H1 (cell line): ENCODE measurements at regions not wholly inside any gene's neighbourhood (a gene's known extent, or its start where the extent isn't known, plus 50 kb on each side); places are given as distances from the start of the nearest gene placed in this dataset.

Experiments
- CTCF ChIA-PET: fragments of 300-600 bp; sonication (Branson Sonifier 250); formaldehyde crosslinking; loops from one replicate; lab custom pipeline; 2021; ENCODE audit not compliant: partially characterized antibody; lab: Charles Lee
- POLR2A ChIA-PET: fragments of 300-600 bp; sonication (Branson Sonifier 250); formaldehyde crosslinking; loops from one replicate; lab custom pipeline; 2021; ENCODE audit warnings: inconsistent platforms; ENCODE audit not compliant: partially characterized antibody; lab: Charles Lee
- DNase-seq, 2 experiments: peaks; one replicate each; pipeline versions ENCODE4 v3.0.0 to v3.0.0-alpha.2; 2010 to 2022; ENCODE audit warnings: low spot score in 2 of 2, low read depth in 1 of 2, mixed read lengths in 1 of 2
- FAIRE-seq: peaks from 2 replicates; lab custom pipeline; 2011; peaks lifted over from hg19 to GRCh38; lab: Jason Lieb, UNC
- H2AFZ ChIP-seq: 2 replicates; pipeline ENCODE4 v1.8.1; 2012; ENCODE audit warnings: low read length, inconsistent platforms
- H2AK5ac ChIP-seq: 2 replicates; pipeline ENCODE4 v1.6.1; 2013; ENCODE audit warnings: low read depth, low read length
- H2BK120ac ChIP-seq: replicated peaks from 2 replicates; pipeline ENCODE3; 2013; ENCODE audit warnings: low read depth, low read length, inconsistent platforms
- H2BK12ac ChIP-seq: 2 replicates; pipeline ENCODE4 v1.6.1; 2013; ENCODE audit warnings: low read depth, low read length
- H2BK15ac ChIP-seq: 2 replicates; pipeline ENCODE4 v1.6.1; 2013; ENCODE audit warnings: low read length
- H2BK20ac ChIP-seq: 2 replicates; pipeline ENCODE4 v1.6.1; 2013; ENCODE audit warnings: low read length
- H2BK5ac ChIP-seq: 2 replicates; pipeline ENCODE4 v1.6.1; 2013; ENCODE audit warnings: low read depth, low read length
- H3K14ac ChIP-seq: 2 replicates; pipeline ENCODE4 v1.6.1; 2013; ENCODE audit warnings: inconsistent platforms; ENCODE audit not compliant: insufficient read length
- H3K18ac ChIP-seq: 2 replicates; pipeline ENCODE4 v1.6.1; 2013; ENCODE audit warnings: low read length; ENCODE audit errors: extremely low read depth
- H3K23ac ChIP-seq: 2 replicates; pipeline ENCODE4 v1.6.1; 2013; ENCODE audit warnings: inconsistent platforms; ENCODE audit not compliant: insufficient read length
- H3K23me2 ChIP-seq: 2 replicates; pipeline ENCODE4 v1.6.1; 2013; ENCODE audit warnings: low read depth, low read length
- H3K27ac ChIP-seq: 2 replicates; pipeline ENCODE4 v1.6.1; 2011; ENCODE audit warnings: low read depth, low read length, inconsistent platforms
- H3K27me3 ChIP-seq, 4 experiments: replicated peaks in 1 of 4; 1 replicate in 1 of 4; 2 replicates in 3 of 4; pipeline versions ENCODE4 v1.6.1 to v1.8.1; 2011 to 2013; ENCODE audit warnings: low read length in 3 of 4, mild to moderate bottlenecking in 3 of 4, inconsistent platforms in 2 of 4, mixed read lengths in 2 of 4, moderate library complexity in 1 of 4; ENCODE audit not compliant: control insufficient read depth in 3 of 4, insufficient read depth in 3 of 4; ENCODE audit errors: extremely low read depth in 1 of 4
- H3K36me3 ChIP-seq, 4 experiments: 2 replicates each; pipeline versions ENCODE4 v1.6.1 to v1.8.1; 2011 to 2013; ENCODE audit warnings: mild to moderate bottlenecking in 4 of 4, low read length in 3 of 4, moderate library complexity in 2 of 4, control low read depth in 1 of 4, inconsistent platforms in 1 of 4; ENCODE audit not compliant: insufficient read depth in 4 of 4, control insufficient read depth in 2 of 4
- H3K4ac ChIP-seq: replicated peaks from 2 replicates; pipeline ENCODE3; 2013; ENCODE audit warnings: low read length, low read depth, mixed read lengths, inconsistent platforms; ENCODE audit not compliant: insufficient read length
- H3K4me1 ChIP-seq, 4 experiments: replicated peaks in 1 of 4; 1 replicate in 1 of 4; 2 replicates in 3 of 4; pipeline versions ENCODE4 v1.6.1 to v1.8.1; 2011 to 2013; ENCODE audit warnings: low read length in 3 of 4, inconsistent platforms in 2 of 4, mixed read lengths in 1 of 4; ENCODE audit not compliant: insufficient read depth in 4 of 4, control insufficient read depth in 3 of 4
- H3K4me2 ChIP-seq, 2 experiments: 2 replicates each; pipeline versions ENCODE4 v1.6.1 to v1.8.1; 2011 to 2013; ENCODE audit warnings: low read depth in 2 of 2, low read length in 2 of 2, control low read depth in 1 of 2, inconsistent platforms in 1 of 2, mild to moderate bottlenecking in 1 of 2; ENCODE audit not compliant: insufficient read depth in 1 of 2
- H3K4me3 ChIP-seq, 4 experiments: fragments of 200-600, 300-600 bp in 1 of 4; sonication (generic), shearing (Covaris generic), sonication (Bioruptor Twin) in 1 of 4; 2 replicates each; pipeline versions ENCODE4 v1.5.1 to v1.8.1; 2011 to 2016; ENCODE audit warnings: low read length in 4 of 4, low read depth in 3 of 4, control low read depth in 2 of 4, inconsistent platforms in 2 of 4, mild to moderate bottlenecking in 2 of 4, mixed read lengths in 1 of 4, moderate library complexity in 1 of 4; ENCODE audit not compliant: insufficient read depth in 2 of 4; ENCODE audit errors: extremely low read depth in 1 of 4
- H3K56ac ChIP-seq: replicated peaks from 2 replicates; pipeline ENCODE3; 2013; ENCODE audit warnings: low read depth, mild to moderate bottlenecking, mixed read lengths, low read length, inconsistent platforms; ENCODE audit not compliant: insufficient read length
- H3K79me1 ChIP-seq: 2 replicates; pipeline ENCODE4 v1.6.1; 2013; ENCODE audit warnings: low read depth, low read length, control low read depth
- H3K79me2 ChIP-seq, 2 experiments: 2 replicates each; pipeline versions ENCODE4 v1.6.1 to v1.8.1; 2012 to 2013; ENCODE audit warnings: low read length in 2 of 2, mild to moderate bottlenecking in 2 of 2, inconsistent platforms in 1 of 2; ENCODE audit not compliant: insufficient read depth in 2 of 2, control insufficient read depth in 1 of 2
- H3K9ac ChIP-seq, 4 experiments: replicated peaks in 1 of 4; 1 replicate in 1 of 4; 2 replicates in 3 of 4; pipeline versions ENCODE4 v1.6.1 to v1.8.1; 2011 to 2013; ENCODE audit warnings: low read depth in 3 of 4, low read length in 3 of 4, control low read depth in 2 of 4, mild to moderate bottlenecking in 2 of 4, moderate library complexity in 2 of 4, inconsistent platforms in 1 of 4; ENCODE audit errors: extremely low read depth in 1 of 4
- H3K9me3 ChIP-seq, 2 experiments: 2 replicates each; pipeline versions ENCODE4 v1.6.1 to v1.8.1; 2012 to 2013; ENCODE audit warnings: mild to moderate bottlenecking in 2 of 2, moderate library complexity in 2 of 2, control low read depth in 1 of 2, inconsistent platforms in 1 of 2, low read depth in 1 of 2, low read length in 1 of 2, mixed read lengths in 1 of 2; ENCODE audit not compliant: insufficient read depth in 2 of 2
- H4K20me1 ChIP-seq, 2 experiments: replicated peaks in 1 of 2; 2 replicates each; pipeline versions ENCODE3 to v1.8.1; 2011 to 2013; ENCODE audit warnings: inconsistent platforms in 2 of 2, low read length in 2 of 2, mild to moderate bottlenecking in 1 of 2; ENCODE audit not compliant: insufficient read depth in 2 of 2, control insufficient read depth in 1 of 2
- H4K5ac ChIP-seq: 2 replicates; pipeline ENCODE4 v1.6.1; 2013; ENCODE audit warnings: low read length, low read depth, mixed read lengths, inconsistent platforms; ENCODE audit not compliant: insufficient read length
- H4K8ac ChIP-seq: 2 replicates; pipeline ENCODE4 v1.8.0; 2013; ENCODE audit warnings: mild to moderate bottlenecking, moderate library complexity, low read length, inconsistent platforms; ENCODE audit not compliant: insufficient read depth; ENCODE audit errors: extremely low read depth
- H4K91ac ChIP-seq: replicated peaks from 2 replicates; pipeline ENCODE3; 2013; ENCODE audit warnings: low read length, mixed read lengths, inconsistent platforms; ENCODE audit not compliant: insufficient read length
- SIRT6 ChIP-seq: IDR thresholded peaks from one replicate; pipeline ENCODE4 v1.7.1; 2012; ENCODE audit warnings: low read length, inconsistent platforms
- WGBS, 2 experiments: shearing (Covaris generic) in 1 of 2; methylation state at CpG; one replicate each; pipeline versions ENCODE4 v1.1.6 to v1.1.7; 2013 to 2015; ENCODE audit warnings: low lambda C conversion rate in 2 of 2, mixed read lengths in 2 of 2, inconsistent platforms in 1 of 2, low coverage in 1 of 2, missing lambda C conversion rate in 1 of 2; ENCODE audit not compliant: insufficient replicate concordance in 2 of 2, insufficient coverage in 1 of 2, insufficient read length in 1 of 2; ENCODE audit errors: extremely low coverage in 1 of 2, missing lambda C conversion rate in 1 of 2; 5-methylcytosine and 5-hydroxymethylcytosine counted together

GRCh38 chr4:58611012-58611411 is 1500.8 kb upstream of the IGFBP7 start:
- Histone ChIP-seq H3K23me2 (no peaks in the 10 kb centered on the region), H3K9me3 (no peaks in the 10 kb centered on the region), H3K18ac (no peak overlapping the region), H2BK120ac (no peak overlapping the region), H3K27me3 (no peaks in the 10 kb centered on the region), H2BK12ac (no peak overlapping the region), H3K23ac (no peak overlapping the region), H2BK5ac (no peak overlapping the region), H3K9ac (no peak overlapping the region), H3K4me3 (no peak overlapping the region), H3K4me1 (no peaks in the 10 kb centered on the region), H4K8ac (no peak overlapping the region), H2BK15ac (no peak overlapping the region), H3K4me2 (no peak overlapping the region), H4K20me1 (no peaks in the 10 kb centered on the region), H3K36me3 (no peaks in the 10 kb centered on the region), H3K14ac (no peak overlapping the region), H2AFZ (no peak overlapping the region), H3K79me1 (no peaks in the 10 kb centered on the region), H3K4ac (no peak overlapping the region), H3K27ac (no peak overlapping the region), H3K79me2 (no peaks in the 10 kb centered on the region), H3K56ac (no peak overlapping the region), H2AK5ac (no peak overlapping the region), H4K5ac (no peak overlapping the region), H4K91ac (no peak overlapping the region), H2BK20ac (no peak overlapping the region)
- ChIA-PET CTCF (no interaction called here), POLR2A (interaction anchor here (0.8 kb wide), 1 partner anchor 9 kb away, joined by 3 read pairs; no protein-coding TSS in a partner anchor)
- DNase-seq (no peak), FAIRE-seq (no peak)
- no peak for TF ChIP-seq SIRT6
- WGBS, 2 experiments = 88% methylated on average over 1 of the region's 1 CpG; no CpG with 5 or more reads in 1 of the 2 experiments
